ENCODE measurements at regions not wholly inside any gene's neighbourhood (a gene's known extent, or its start where the extent isn't known, plus 50 kb on each side); places are given as distances from the start of the nearest gene placed in this dataset.

DNA sequence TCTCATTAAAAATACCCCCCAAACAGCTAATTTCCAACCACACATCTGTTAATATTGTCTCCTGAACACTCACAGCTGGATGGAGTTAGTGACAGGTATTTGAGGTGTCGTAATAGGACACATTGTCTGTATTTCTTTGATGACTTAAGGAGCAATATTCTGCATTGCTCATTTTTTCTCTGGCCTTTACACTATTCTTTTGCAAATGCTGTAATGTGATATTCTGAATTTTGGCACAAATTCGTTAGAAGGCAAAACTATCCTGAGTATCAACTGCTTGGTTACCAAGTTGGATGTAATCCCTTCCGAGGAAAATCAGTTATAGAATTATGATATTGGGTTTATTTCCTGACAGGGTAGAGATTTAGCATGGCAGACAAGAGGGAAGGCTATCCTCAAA, 1030.2 kb downstream of the MCTP2 start:
- Histone ChIP-seq H3K9me3 (ENCODE audit: insufficient read depth, low read length) (no peaks in the 10 kb centered on the region), H3K4me2 (ENCODE audit: low read length) (no peak overlapping the region), H3K4me3 (ENCODE audit: low read length) (no peak overlapping the region), H3K79me2 (ENCODE audit: low read length) (no peaks in the 10 kb centered on the region), H3K9ac (ENCODE audit: low read length) (no peak overlapping the region), H3K4me1 (ENCODE audit: low read length) (no peaks in the 10 kb centered on the region), H3K27me3 (ENCODE audit: low read depth, low read length) (0 out of 2 replicates have a peak, but pooled peaks cover 5% of the 10 kb centered on the region), H4K20me1 (ENCODE audit: insufficient read depth, low read length) (peaks cover 4% of the 10 kb centered on the region; the same call in 1 of the 2 replicates), H3K36me3 (replicated peaks; ENCODE audit: low read depth, low read length) (no peaks in the 10 kb centered on the region), H2AFZ (ENCODE audit: low read depth, low read length) (no peak overlapping the region), H3K27ac (ENCODE audit: low read length) (no peak overlapping the region)
- TF ChIP-seq, protein P1, sequence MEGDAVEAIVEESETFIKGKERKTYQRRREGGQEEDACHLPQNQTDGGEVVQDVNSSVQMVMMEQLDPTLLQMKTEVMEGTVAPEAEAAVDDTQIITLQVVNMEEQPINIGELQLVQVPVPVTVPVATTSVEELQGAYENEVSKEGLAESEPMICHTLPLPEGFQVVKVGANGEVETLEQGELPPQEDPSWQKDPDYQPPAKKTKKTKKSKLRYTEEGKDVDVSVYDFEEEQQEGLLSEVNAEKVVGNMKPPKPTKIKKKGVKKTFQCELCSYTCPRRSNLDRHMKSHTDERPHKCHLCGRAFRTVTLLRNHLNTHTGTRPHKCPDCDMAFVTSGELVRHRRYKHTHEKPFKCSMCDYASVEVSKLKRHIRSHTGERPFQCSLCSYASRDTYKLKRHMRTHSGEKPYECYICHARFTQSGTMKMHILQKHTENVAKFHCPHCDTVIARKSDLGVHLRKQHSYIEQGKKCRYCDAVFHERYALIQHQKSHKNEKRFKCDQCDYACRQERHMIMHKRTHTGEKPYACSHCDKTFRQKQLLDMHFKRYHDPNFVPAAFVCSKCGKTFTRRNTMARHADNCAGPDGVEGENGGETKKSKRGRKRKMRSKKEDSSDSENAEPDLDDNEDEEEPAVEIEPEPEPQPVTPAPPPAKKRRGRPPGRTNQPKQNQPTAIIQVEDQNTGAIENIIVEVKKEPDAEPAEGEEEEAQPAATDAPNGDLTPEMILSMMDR (IDR thresholded peaks at IDR 0.05; ENCODE audit: low read depth, low read length): no peak
- no peak for TF ChIP-seq EZH2phosphoT487 (IDR thresholded peaks at IDR 0.05; ENCODE audit: low read depth)

DNA sequence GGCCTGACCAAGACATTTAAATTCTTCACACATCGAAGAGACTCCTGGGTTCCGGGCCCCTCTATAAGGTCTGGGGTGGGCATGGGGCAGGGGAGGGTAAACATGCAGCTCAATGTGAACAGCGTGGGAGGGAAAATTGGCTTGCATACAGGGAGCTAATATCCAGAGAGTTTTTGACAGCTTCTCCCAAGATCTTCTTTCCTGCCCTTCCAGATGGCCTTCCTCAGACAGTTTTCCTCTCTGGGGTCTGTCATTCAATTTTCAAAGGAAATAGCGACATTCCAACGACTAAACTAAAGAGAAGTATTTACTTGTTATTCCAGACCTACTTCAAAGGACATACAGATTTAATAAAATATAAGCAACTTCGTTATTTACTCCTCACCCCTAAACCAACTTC, 1030.6 kb downstream of the MCTP2 start:
- Histone ChIP-seq H3K9ac (ENCODE audit: low read length) (no peak overlapping the region), H3K4me3 (ENCODE audit: low read length) (no peak overlapping the region), H2AFZ (ENCODE audit: low read depth, low read length) (no peak overlapping the region), H3K9me3 (ENCODE audit: insufficient read depth, low read length) (no peaks in the 10 kb centered on the region), H3K4me1 (ENCODE audit: low read length) (no peaks in the 10 kb centered on the region), H3K4me2 (ENCODE audit: low read length) (no peak overlapping the region), H3K27me3 (ENCODE audit: low read depth, low read length) (0 out of 2 replicates have a peak, but pooled peaks cover 5% of the 10 kb centered on the region), H3K27ac (ENCODE audit: low read length) (no peak overlapping the region), H3K36me3 (replicated peaks; ENCODE audit: low read depth, low read length) (no peaks in the 10 kb centered on the region), H4K20me1 (ENCODE audit: insufficient read depth, low read length) (peaks cover 2% of the 10 kb centered on the region; the same call in 1 of the 2 replicates), H3K79me2 (ENCODE audit: low read length) (no peaks in the 10 kb centered on the region)
- TF ChIP-seq EZH2phosphoT487 (IDR thresholded peaks at IDR 0.05; ENCODE audit: low read depth): no peak
- TF ChIP-seq, protein P1 (IDR thresholded peaks at IDR 0.05; ENCODE audit: low read depth, low read length): no peak

DNA sequence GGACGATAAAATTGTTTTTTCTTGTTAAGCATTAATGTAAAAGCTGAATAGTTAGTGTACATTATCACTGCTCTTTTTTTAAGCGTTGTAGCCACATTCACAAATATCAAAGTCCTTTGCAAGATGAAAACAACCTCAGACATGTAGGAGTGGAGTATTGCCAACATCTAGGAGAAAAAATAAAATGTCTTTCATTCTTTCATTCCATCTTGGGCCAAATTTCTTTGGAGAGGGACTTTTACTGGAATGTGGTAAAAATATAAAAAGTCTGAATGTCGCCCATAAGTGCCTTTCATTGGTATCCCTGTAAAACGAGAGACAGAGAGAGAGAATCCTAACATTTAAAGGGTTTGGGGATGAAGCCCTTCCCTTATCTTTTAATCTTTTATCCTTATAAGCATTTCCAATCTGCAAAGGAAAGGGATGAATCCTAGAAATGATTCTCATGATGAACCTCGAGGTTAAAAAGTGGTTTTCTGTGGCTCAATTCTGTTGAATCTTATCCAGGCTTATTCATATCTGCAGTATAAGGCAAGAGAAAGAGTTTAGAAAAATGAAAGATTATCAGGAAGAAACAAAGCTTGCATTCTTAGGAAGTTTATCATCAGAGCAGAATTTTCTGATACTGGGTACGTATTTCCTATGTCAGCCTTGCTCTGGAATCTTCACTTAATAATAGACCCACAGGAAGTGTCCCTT, 1031.7 kb downstream of the MCTP2 start:
- Histone ChIP-seq H3K27ac (ENCODE audit: low read length) (no peak overlapping the region), H3K9ac (ENCODE audit: low read length) (no peak overlapping the region), H3K9me3 (ENCODE audit: insufficient read depth, low read length) (no peaks in the 10 kb centered on the region), H3K4me2 (ENCODE audit: low read length) (no peak overlapping the region), H3K36me3 (replicated peaks; ENCODE audit: low read depth, low read length) (no peaks in the 10 kb centered on the region), H3K79me2 (ENCODE audit: low read length) (no peaks in the 10 kb centered on the region), H2AFZ (ENCODE audit: low read depth, low read length) (no peak overlapping the region), H3K4me1 (ENCODE audit: low read length) (no peaks in the 10 kb centered on the region), H3K4me3 (ENCODE audit: low read length) (no peak overlapping the region), H4K20me1 (ENCODE audit: insufficient read depth, low read length) (no peaks in the 10 kb centered on the region), H3K27me3 (ENCODE audit: low read depth, low read length) (0 out of 2 replicates have a peak, but pooled peaks cover 5% of the 10 kb centered on the region)
- no peak for TF ChIP-seq EZH2phosphoT487 (IDR thresholded peaks at IDR 0.05; ENCODE audit: low read depth)
- TF ChIP-seq, protein P1 (IDR thresholded peaks at IDR 0.05; ENCODE audit: low read depth, low read length): no peak

DNA sequence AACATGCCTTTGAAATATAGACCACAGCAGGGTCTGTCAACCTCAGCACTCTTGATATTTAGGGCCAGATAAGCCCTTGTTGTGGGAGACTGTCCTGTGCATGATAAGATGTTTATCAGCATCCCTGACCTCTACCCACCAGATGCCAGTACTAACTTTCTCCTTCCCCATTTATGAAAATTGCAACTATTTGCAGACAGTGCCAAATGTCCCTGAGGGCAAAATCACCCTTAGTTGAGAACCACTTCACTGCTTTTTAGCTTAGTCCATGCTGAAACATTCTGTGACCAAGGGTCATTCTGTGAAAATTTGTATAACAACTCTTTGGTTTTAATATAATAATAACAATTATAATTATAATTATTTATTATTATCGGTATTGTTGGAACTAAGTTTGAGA, 1032.4 kb downstream of the MCTP2 start:
- no peak overlapping the region for H2AFZ ChIP-seq (ENCODE audit: low read depth, low read length)
- H3K4me3 ChIP-seq (ENCODE audit: low read length): no peak overlapping the region
- H3K9ac ChIP-seq (ENCODE audit: low read length): no peak overlapping the region
- H3K4me2 ChIP-seq (ENCODE audit: low read length): no peak overlapping the region
- no peaks in the 10 kb centered on the region for H3K36me3 ChIP-seq (replicated peaks; ENCODE audit: low read depth, low read length)
- H3K27me3 ChIP-seq (ENCODE audit: low read depth, low read length): 0 out of 2 replicates have a peak, but pooled peaks cover 5% of the 10 kb centered on the region
- TF ChIP-seq, protein P1 (IDR thresholded peaks at IDR 0.05; ENCODE audit: low read depth, low read length): no peak
- TF ChIP-seq EZH2phosphoT487 (IDR thresholded peaks at IDR 0.05; ENCODE audit: low read depth): no peak
- no peaks in the 10 kb centered on the region for H3K79me2 ChIP-seq (ENCODE audit: low read length)
- no peaks in the 10 kb centered on the region for H3K4me1 ChIP-seq (ENCODE audit: low read length)
- no peaks in the 10 kb centered on the region for H3K9me3 ChIP-seq (ENCODE audit: insufficient read depth, low read length)
- no peak overlapping the region for H3K27ac ChIP-seq (ENCODE audit: low read length)
- no peaks in the 10 kb centered on the region for H4K20me1 ChIP-seq (ENCODE audit: insufficient read depth, low read length)

Data from OCI-LY3 (cell line).